Parathyroid adenoma (tissue), 2 donors: ENCODE measurements at regions not wholly inside any gene's neighbourhood (a gene's known extent, or its start where the extent isn't known, plus 50 kb on each side); places are given as distances from the start of the nearest gene placed in this dataset.
"Not testable (repeated sequence)": the region's sequence is repeated elsewhere in the genome, so short reads cannot be mapped to it uniquely, and the experiment has no call there.

Experiments used
- H2AFZ ChIP-seq: fragments of 300-600 bp; sonication (generic); one replicate; pipeline ENCODE4 v1.7.0; 2017; ENCODE audit warnings: antibody characterized with exemption, mild to moderate bottlenecking
- H3K27ac ChIP-seq: fragments of 300-600 bp; sonication (generic); one replicate; pipeline ENCODE4 v1.7.0; 2017
- H3K27me3 ChIP-seq: fragments of 300-600 bp; sonication (generic); one replicate; pipeline ENCODE4 v1.7.0; 2017; ENCODE audit warnings: low read length; ENCODE audit not compliant: control insufficient read depth, insufficient read depth
- H3K36me3 ChIP-seq: fragments of 300-600 bp; sonication (generic); one replicate; pipeline ENCODE4 v1.7.0; 2017; ENCODE audit warnings: low read length; ENCODE audit not compliant: control insufficient read depth, insufficient read depth
- H3K4me1 ChIP-seq: fragments of 300-600 bp; sonication (generic); one replicate; pipeline ENCODE4 v1.7.0; 2017; ENCODE audit warnings: control low read depth
- H3K4me2 ChIP-seq: fragments of 300-600 bp; sonication (generic); one replicate; pipeline ENCODE4 v1.7.0; 2017; ENCODE audit warnings: low read length
- H3K4me3 ChIP-seq: fragments of 300-600 bp; sonication (generic); one replicate; pipeline ENCODE4 v1.7.0; 2017; ENCODE audit warnings: low read depth, low read length
- H3K79me2 ChIP-seq: fragments of 300-600 bp; sonication (generic); one replicate; pipeline ENCODE4 v1.7.0; 2017; ENCODE audit warnings: control low read depth
- H3K9ac ChIP-seq: fragments of 300-600 bp; sonication (generic); one replicate; pipeline ENCODE4 v1.7.0; 2017; ENCODE audit warnings: mild to moderate bottlenecking
- H3K9me3 ChIP-seq: fragments of 300-600 bp; sonication (generic); one replicate; pipeline ENCODE4 v1.7.0; 2017; ENCODE audit warnings: low read length; ENCODE audit not compliant: control insufficient read depth
- donor health status: primary hyperparathyroidism.

GRCh38 chr2:111275047-111275853, 154.5 kb downstream of the BCL2L11 start:
- H3K79me2 ChIP-seq, H3K27me3 ChIP-seq, H3K9me3 ChIP-seq, H3K4me1 ChIP-seq, H3K9ac ChIP-seq, H3K36me3 ChIP-seq, H3K4me2 ChIP-seq, H3K4me3 ChIP-seq, H2AFZ ChIP-seq, H3K27ac ChIP-seq: not testable (repeated sequence)

GRCh38 chr2:111275854-111276171, 155.1 kb downstream of the BCL2L11 start:
- not testable (repeated sequence) for H2AFZ ChIP-seq, H3K27ac ChIP-seq, H3K9me3 ChIP-seq, H3K79me2 ChIP-seq, H3K4me1 ChIP-seq, H3K4me2 ChIP-seq, H3K9ac ChIP-seq, H3K27me3 ChIP-seq, H3K4me3 ChIP-seq, H3K36me3 ChIP-seq

GRCh38 chr2:111278133-111278532, 157.4 kb downstream of the BCL2L11 start:
- not testable (repeated sequence) for H2AFZ ChIP-seq, H3K4me1 ChIP-seq, H3K36me3 ChIP-seq, H3K9me3 ChIP-seq, H3K79me2 ChIP-seq, H3K4me2 ChIP-seq, H3K4me3 ChIP-seq, H3K27ac ChIP-seq, H3K9ac ChIP-seq, H3K27me3 ChIP-seq

- not testable (repeated sequence) for H3K27me3 ChIP-seq, H3K36me3 ChIP-seq, H3K4me2 ChIP-seq, H3K79me2 ChIP-seq, H3K9ac ChIP-seq, H3K4me3 ChIP-seq, H3K9me3 ChIP-seq, H3K4me1 ChIP-seq, H3K27ac ChIP-seq, H2AFZ ChIP-seq
Measured at GRCh38 chr2:111280709-111281286, 160.1 kb downstream of the BCL2L11 start.

- H3K4me2 ChIP-seq, H3K9me3 ChIP-seq, H3K79me2 ChIP-seq, H3K27me3 ChIP-seq, H3K4me1 ChIP-seq, H2AFZ ChIP-seq, H3K9ac ChIP-seq, H3K27ac ChIP-seq, H3K36me3 ChIP-seq, H3K4me3 ChIP-seq: not testable (repeated sequence)
Measured at GRCh38 chr2:111282162-111282561, 161.4 kb downstream of the BCL2L11 start.

- not testable (repeated sequence) for H3K79me2 ChIP-seq, H3K4me3 ChIP-seq, H3K9me3 ChIP-seq, H3K4me2 ChIP-seq, H3K36me3 ChIP-seq, H2AFZ ChIP-seq, H3K4me1 ChIP-seq, H3K9ac ChIP-seq, H3K27me3 ChIP-seq, H3K27ac ChIP-seq
Measured at GRCh38 chr2:111287646-111288568, 167.2 kb downstream of the BCL2L11 start.

- not testable (repeated sequence) for H2AFZ ChIP-seq, H3K27me3 ChIP-seq, H3K4me2 ChIP-seq, H3K36me3 ChIP-seq, H3K9ac ChIP-seq, H3K27ac ChIP-seq, H3K4me3 ChIP-seq, H3K79me2 ChIP-seq, H3K9me3 ChIP-seq, H3K4me1 ChIP-seq
Measured at GRCh38 chr2:111290370-111290769, 169.7 kb downstream of the BCL2L11 start.

GRCh38 chr2:111291566-111291965, 170.9 kb downstream of the BCL2L11 start:
- not testable (repeated sequence) for H3K36me3 ChIP-seq, H2AFZ ChIP-seq, H3K9me3 ChIP-seq, H3K4me2 ChIP-seq, H3K79me2 ChIP-seq, H3K27me3 ChIP-seq, H3K4me3 ChIP-seq, H3K4me1 ChIP-seq, H3K27ac ChIP-seq, H3K9ac ChIP-seq

- not testable (repeated sequence) for H2AFZ ChIP-seq, H3K9me3 ChIP-seq, H3K79me2 ChIP-seq, H3K9ac ChIP-seq, H3K36me3 ChIP-seq, H3K27ac ChIP-seq, H3K27me3 ChIP-seq, H3K4me1 ChIP-seq, H3K4me2 ChIP-seq, H3K4me3 ChIP-seq
Measured at GRCh38 chr2:111292232-111292968, 171.7 kb downstream of the BCL2L11 start.

- H3K9ac ChIP-seq, H3K36me3 ChIP-seq, H3K79me2 ChIP-seq, H3K4me2 ChIP-seq, H3K27me3 ChIP-seq, H3K27ac ChIP-seq, H3K4me3 ChIP-seq, H3K9me3 ChIP-seq, H2AFZ ChIP-seq, H3K4me1 ChIP-seq: not testable (repeated sequence)
Measured at GRCh38 chr2:111294699-111295098, 174.0 kb downstream of the BCL2L11 start.
